ENCODE measurements at regions not wholly inside any gene's neighbourhood (a gene's known extent, or its start where the extent isn't known, plus 50 kb on each side); places are given as distances from the start of the nearest gene placed in this dataset.
"Not testable (repeated sequence)": the region's sequence is repeated elsewhere in the genome, so short reads cannot be mapped to it uniquely, and the experiment has no call there.

- H3K36me3 ChIP-seq = no peaks in the 10 kb centered on the region
- H2AFZ ChIP-seq (replicated peaks) = no peak overlapping the region
- no peaks in the 10 kb centered on the region for H3K27me3 Mint-ChIP-seq (ENCODE audit: insufficient read depth, low read depth)
- no peaks in the 10 kb centered on the region for H3K4me1 Mint-ChIP-seq
- no peak overlapping the region for H3K4me3 ChIP-seq
- no peaks in the 10 kb centered on the region for H3K36me3 Mint-ChIP-seq
- no peak overlapping the region for H3K27ac Mint-ChIP-seq
- no peaks in the 10 kb centered on the region for H3K4me1 ChIP-seq
- H3K27ac ChIP-seq = no peak overlapping the region
- H3K9ac ChIP-seq = no peak overlapping the region
- H3K4me3 Mint-ChIP-seq = no peak overlapping the region
- DNase-seq (ENCODE audit: low spot score) = no peak
- no peaks in the 10 kb centered on the region for H3K79me2 ChIP-seq (ENCODE audit: low read depth)
- H3K9me3 ChIP-seq (ENCODE audit: low read depth) = peaks cover 24% of the 10 kb centered on the region
- H3K27me3 ChIP-seq = no peaks in the 10 kb centered on the region
- no peaks in the 10 kb centered on the region for H3F3A ChIP-seq (ENCODE audit: low read depth)
- TF ChIP-seq EZH2phosphoT487 (IDR thresholded peaks at IDR 0.05) = no peak
- TF ChIP-seq CTCF (IDR thresholded peaks at IDR 0.05) = no peak
- no peak for TF ChIP-seq EZH2 (IDR thresholded peaks at IDR 0.05)
- no peak overlapping the region for H3K4me2 ChIP-seq
- no peaks in the 10 kb centered on the region for H3K9me3 Mint-ChIP-seq
- H4K20me1 ChIP-seq (ENCODE audit: low read depth) = no peaks in the 10 kb centered on the region
These were observed 778.1 kb downstream of the SH3BGRL start for GRCh38 chrX:81979806-81980515.

- peaks cover 19% of the 10 kb centered on the region for H3K9me3 ChIP-seq (ENCODE audit: low read depth)
- not testable (repeated sequence) for DNase-seq (ENCODE audit: low spot score); H3K27me3 Mint-ChIP-seq (ENCODE audit: insufficient read depth, low read depth); H3K79me2 ChIP-seq (ENCODE audit: low read depth); H3K4me1 ChIP-seq; H3F3A ChIP-seq (ENCODE audit: low read depth); H3K4me1 Mint-ChIP-seq; H3K27ac ChIP-seq; H3K27me3 ChIP-seq; H3K27ac Mint-ChIP-seq; H3K4me3 Mint-ChIP-seq; H3K36me3 Mint-ChIP-seq; H3K36me3 ChIP-seq; H3K9me3 Mint-ChIP-seq; H3K9ac ChIP-seq; H2AFZ ChIP-seq (replicated peaks); H4K20me1 ChIP-seq (ENCODE audit: low read depth); H3K4me3 ChIP-seq; H3K4me2 ChIP-seq
These were observed 785.3 kb downstream of the SH3BGRL start for GRCh38 chrX:81987217-81987616.

- H3K9me3 ChIP-seq (ENCODE audit: low read depth) = peaks cover 24% of the 10 kb centered on the region
- no peak overlapping the region for H3K27ac Mint-ChIP-seq
- peaks cover 19% of the 10 kb centered on the region for H3K9me3 Mint-ChIP-seq
- no peaks in the 10 kb centered on the region for H3K4me1 ChIP-seq
- no peaks in the 10 kb centered on the region for H3F3A ChIP-seq (ENCODE audit: low read depth)
- H3K9ac ChIP-seq = no peak overlapping the region
- no peaks in the 10 kb centered on the region for H3K27me3 ChIP-seq
- H3K4me3 Mint-ChIP-seq = no peak overlapping the region
- H3K4me1 Mint-ChIP-seq = no peaks in the 10 kb centered on the region
- H3K27me3 Mint-ChIP-seq (ENCODE audit: insufficient read depth, low read depth) = no peaks in the 10 kb centered on the region
- H2AFZ ChIP-seq (replicated peaks) = no peak overlapping the region
- no peaks in the 10 kb centered on the region for H4K20me1 ChIP-seq (ENCODE audit: low read depth)
- no peak for DNase-seq (ENCODE audit: low spot score)
- no peaks in the 10 kb centered on the region for H3K36me3 Mint-ChIP-seq
- H3K4me2 ChIP-seq = no peak overlapping the region
- H3K36me3 ChIP-seq = no peaks in the 10 kb centered on the region
- no peak overlapping the region for H3K27ac ChIP-seq
- no peak overlapping the region for H3K4me3 ChIP-seq
- TF ChIP-seq EZH2phosphoT487 (IDR thresholded peaks at IDR 0.05) (no peak), EZH2 (IDR thresholded peaks at IDR 0.05) (no peak), CTCF (IDR thresholded peaks at IDR 0.05) (no peak)
- H3K79me2 ChIP-seq (ENCODE audit: low read depth) = no peaks in the 10 kb centered on the region
These were observed 794.3 kb downstream of the SH3BGRL start for GRCh38 chrX:81996166-81996565.

GRCh38 chrX:82029571-82030218 lies 827.8 kb downstream of the SH3BGRL start:
- H3K4me1 Mint-ChIP-seq = no peaks in the 10 kb centered on the region
- Histone ChIP-seq H2AFZ (replicated peaks) (no peak overlapping the region), H3K9me3 (ENCODE audit: low read depth) (peaks cover 5% of the 10 kb centered on the region), H3F3A (ENCODE audit: low read depth) (no peaks in the 10 kb centered on the region), H3K4me2 (no peak overlapping the region), H3K27me3 (no peaks in the 10 kb centered on the region), H3K4me3 (no peak overlapping the region), H3K9ac (no peak overlapping the region), H3K27ac (no peak overlapping the region), H3K79me2 (ENCODE audit: low read depth) (no peaks in the 10 kb centered on the region), H3K36me3 (peaks cover 5% of the 10 kb centered on the region), H4K20me1 (ENCODE audit: low read depth) (no peaks in the 10 kb centered on the region), H3K4me1 (no peaks in the 10 kb centered on the region)
- TF ChIP-seq CTCF (IDR thresholded peaks at IDR 0.05) = no peak
- TF ChIP-seq EZH2 (IDR thresholded peaks at IDR 0.05) = no peak
- TF ChIP-seq EZH2phosphoT487 (IDR thresholded peaks at IDR 0.05) = no peak
- DNase-seq (ENCODE audit: low spot score) = no peak
- no peaks in the 10 kb centered on the region for H3K27me3 Mint-ChIP-seq (ENCODE audit: insufficient read depth, low read depth)
- H3K9me3 Mint-ChIP-seq = peaks cover 11% of the 10 kb centered on the region
- no peaks in the 10 kb centered on the region for H3K36me3 Mint-ChIP-seq
- no peak overlapping the region for H3K27ac Mint-ChIP-seq
- H3K4me3 Mint-ChIP-seq = no peak overlapping the region

Measured in neural progenitor cell (in vitro differentiated cells).